Effector memory CD4-positive, alpha-beta T cell (primary cell): ENCODE measurements at regions not wholly inside any gene's neighbourhood (a gene's known extent, or its start where the extent isn't known, plus 50 kb on each side); places are given as distances from the start of the nearest gene placed in this dataset.
A peak's percentile ranks its signal among the peaks of the same experiment; 100 is the strongest.
"Not testable (repeated sequence)": the region's sequence is repeated elsewhere in the genome, so short reads cannot be mapped to it uniquely, and the experiment has no call there.

Source experiments
- DNase-seq, 3 donors: peaks; one replicate each; pipeline ENCODE4 v3.0.0-alpha.2; 2020
- H3K27ac ChIP-seq: 2 replicates; pipeline ENCODE4 v1.7.0; 2013; ENCODE audit warnings: mild to moderate bottlenecking, low read length, moderate library complexity; ENCODE audit not compliant: insufficient read depth, poor library complexity, severe bottlenecking
- H3K27me3 ChIP-seq: replicated peaks from 2 replicates; pipeline ENCODE4 v1.7.0; 2013; ENCODE audit warnings: mild to moderate bottlenecking, low read length; ENCODE audit not compliant: insufficient read depth, control insufficient read depth, poor library complexity, severe bottlenecking
- H3K36me3 ChIP-seq: 2 replicates; pipeline ENCODE4 v1.7.0; 2013; ENCODE audit warnings: mild to moderate bottlenecking, low read length, moderate library complexity; ENCODE audit not compliant: control insufficient read depth, insufficient read depth
- H3K4me1 ChIP-seq: 2 replicates; pipeline ENCODE4 v1.7.0; 2013; ENCODE audit warnings: low read length, mild to moderate bottlenecking; ENCODE audit not compliant: control insufficient read depth, insufficient read depth, poor library complexity, severe bottlenecking
- H3K4me3 ChIP-seq: 2 replicates; pipeline ENCODE4 v1.7.0; 2013; ENCODE audit warnings: low read length, low read depth, mild to moderate bottlenecking; ENCODE audit not compliant: insufficient read depth, poor library complexity, severe bottlenecking
- H3K9me3 ChIP-seq: 2 replicates; pipeline ENCODE4 v1.7.0; 2013; ENCODE audit warnings: mild to moderate bottlenecking, low read length, moderate library complexity; ENCODE audit not compliant: control insufficient read depth

DNA sequence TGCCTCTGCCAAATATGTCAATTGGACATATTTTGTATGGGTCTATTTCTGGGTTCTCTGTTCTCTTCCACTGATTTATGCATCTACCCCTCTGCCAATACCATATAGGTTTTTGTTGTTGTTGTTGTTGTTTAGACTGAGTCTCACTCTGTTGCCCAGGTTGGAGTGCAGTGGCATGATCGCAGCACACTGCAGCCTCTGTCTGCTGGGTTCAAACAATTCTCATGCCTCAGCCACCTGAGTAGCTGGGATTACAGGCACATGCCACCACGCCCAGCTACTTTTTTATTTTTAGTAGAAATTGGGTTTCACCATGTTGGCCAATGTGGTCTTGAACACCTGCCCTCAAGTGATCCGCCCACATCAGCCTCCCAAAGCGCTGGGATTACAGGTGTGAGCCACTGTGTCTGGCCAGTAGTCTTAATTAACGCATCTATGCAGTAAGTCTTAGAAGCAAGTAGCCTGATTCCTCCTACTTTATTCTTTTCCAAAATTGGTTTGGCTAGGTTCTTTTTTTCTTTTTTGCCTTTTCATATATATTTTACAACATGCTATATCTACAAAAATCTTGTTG is 103.5 kb downstream of the PRR15 start:
- not testable (repeated sequence) for H3K27ac ChIP-seq, H3K27me3 ChIP-seq, DNase-seq, H3K4me3 ChIP-seq, H3K9me3 ChIP-seq, H3K4me1 ChIP-seq, H3K36me3 ChIP-seq

DNA sequence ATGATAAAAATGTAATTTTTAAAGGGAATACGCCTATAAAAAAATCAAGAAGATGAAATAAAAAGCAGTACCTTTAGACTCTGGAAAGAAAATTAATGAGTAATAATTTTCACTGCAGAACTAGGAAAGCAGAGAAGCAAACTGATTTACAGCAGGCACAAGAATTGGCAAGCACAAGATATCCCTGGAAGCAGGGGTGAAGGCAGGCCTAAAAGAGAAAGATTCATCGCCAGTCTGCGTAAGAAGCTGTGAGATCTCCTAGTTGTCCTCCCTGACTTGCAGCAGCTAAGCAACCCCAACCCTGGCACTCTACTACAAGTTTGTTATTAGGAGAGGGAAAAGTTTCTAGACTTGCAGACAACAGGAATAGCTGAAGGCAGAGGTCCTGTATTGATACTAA is 107.7 kb downstream of the PRR15 start:
- not testable (repeated sequence) for H3K27me3 ChIP-seq, H3K27ac ChIP-seq, H3K9me3 ChIP-seq, H3K4me3 ChIP-seq, H3K36me3 ChIP-seq, DNase-seq, H3K4me1 ChIP-seq

DNA sequence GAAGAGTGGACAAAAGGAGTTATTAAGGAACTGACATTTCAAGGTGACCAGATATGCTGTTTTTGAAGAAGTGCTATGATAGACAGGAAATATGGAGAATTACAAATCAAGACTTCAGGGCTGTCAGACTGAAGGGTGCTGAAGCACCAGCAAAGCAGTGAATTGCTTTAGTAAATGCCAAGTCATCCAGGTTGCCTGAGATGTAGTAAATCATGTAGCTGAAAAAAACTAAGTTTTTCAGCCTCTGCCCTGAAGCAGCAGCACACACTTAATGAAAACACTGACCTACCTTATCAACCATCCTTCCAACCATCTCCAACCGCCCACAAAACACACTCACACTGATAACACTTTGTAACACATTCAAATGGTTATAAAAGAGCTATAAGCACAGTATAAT is 110.0 kb downstream of the PRR15 start:
- not testable (repeated sequence) for H3K27me3 ChIP-seq, H3K4me3 ChIP-seq, H3K9me3 ChIP-seq, H3K27ac ChIP-seq, DNase-seq, H3K36me3 ChIP-seq, H3K4me1 ChIP-seq

DNA sequence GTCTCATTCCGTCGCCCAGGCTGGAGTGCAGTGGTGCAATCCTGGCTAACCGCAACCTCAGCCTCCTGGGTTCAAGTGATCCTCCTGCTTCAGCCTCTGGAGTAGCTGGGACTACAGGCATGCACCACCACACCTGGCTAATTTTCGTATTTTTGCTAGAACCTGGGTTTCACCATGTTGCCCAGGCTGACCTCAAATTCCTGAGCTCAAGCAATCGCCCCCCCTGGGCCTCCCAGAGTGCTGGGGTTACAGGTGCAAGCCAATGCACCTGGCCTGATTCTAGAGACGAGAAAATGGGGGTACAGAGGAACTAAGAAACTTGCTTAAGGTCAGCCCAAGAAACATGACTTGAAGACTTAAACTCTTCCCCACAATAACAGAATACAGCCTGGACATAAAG is 111.0 kb downstream of the PRR15 start:
- not testable (repeated sequence) for H3K36me3 ChIP-seq, H3K27me3 ChIP-seq, H3K27ac ChIP-seq, H3K4me3 ChIP-seq, DNase-seq, H3K9me3 ChIP-seq, H3K4me1 ChIP-seq

DNA sequence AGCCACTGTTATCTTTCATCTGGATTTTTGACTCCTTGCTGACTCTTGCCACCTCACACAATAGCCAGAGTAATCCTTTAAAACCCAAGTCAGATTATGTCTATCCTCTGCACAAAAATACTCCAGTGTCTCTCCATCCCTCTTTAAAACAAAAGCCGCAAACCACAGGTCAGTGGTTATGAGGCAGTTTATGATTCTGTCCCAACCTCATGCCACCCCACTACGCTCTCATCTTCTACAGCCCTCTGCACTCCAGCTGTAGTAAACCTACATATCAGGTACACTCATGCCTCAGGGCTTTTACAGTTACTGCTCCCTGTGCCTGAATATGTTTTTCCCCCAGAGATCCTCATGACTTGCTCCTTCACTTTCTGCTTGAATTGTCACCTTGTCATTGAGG is 113.6 kb downstream of the PRR15 start:
- DNase-seq, result not testable (repeated sequence)

DNA sequence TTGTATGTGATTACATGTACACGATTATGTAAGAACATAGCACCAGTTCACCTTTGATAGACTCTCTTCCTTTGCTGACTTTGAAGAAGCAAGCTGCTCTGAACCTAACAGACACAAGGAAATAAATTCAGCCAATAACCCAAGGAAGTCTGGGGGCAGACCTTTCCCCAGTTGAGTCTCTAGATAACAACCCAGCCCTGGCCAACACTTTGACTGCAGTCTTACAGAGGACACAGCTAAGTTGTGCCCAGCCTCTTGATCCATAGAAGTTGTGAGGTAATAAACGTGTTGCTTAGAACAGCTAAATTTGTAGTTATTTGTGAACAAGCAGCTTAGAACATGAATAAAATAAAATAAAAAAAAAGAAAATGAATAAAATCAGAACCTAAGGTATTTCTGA is 116.3 kb downstream of the PRR15 start:
- not testable (repeated sequence) for H3K9me3 ChIP-seq, H3K4me3 ChIP-seq, DNase-seq, H3K36me3 ChIP-seq, H3K27ac ChIP-seq, H3K4me1 ChIP-seq, H3K27me3 ChIP-seq

More for the DNA sequence above, 113.6 kb downstream of the PRR15 start:
- not testable (repeated sequence) for H3K4me3 ChIP-seq, H3K27ac ChIP-seq, H3K4me1 ChIP-seq, H3K36me3 ChIP-seq, H3K27me3 ChIP-seq, H3K9me3 ChIP-seq

DNA sequence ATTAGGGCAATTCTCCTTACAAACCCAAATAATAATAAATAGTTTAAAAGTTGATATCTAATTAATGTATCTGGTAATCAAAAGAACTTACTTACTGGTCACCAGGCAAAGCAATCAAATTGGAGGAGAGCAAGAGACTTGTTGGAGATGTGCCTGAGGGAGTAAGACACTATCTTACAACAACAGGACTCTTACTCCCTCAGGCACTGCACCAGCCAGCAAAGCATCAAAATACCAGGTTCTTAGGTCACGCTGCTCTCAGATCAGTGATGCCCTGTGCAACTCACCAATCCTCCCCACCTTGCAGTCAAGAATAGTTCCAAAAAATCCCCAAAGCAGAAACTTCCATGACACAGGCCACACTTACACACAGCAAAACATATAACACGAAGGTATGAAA is 117.0 kb downstream of the PRR15 start:
- H3K4me3 ChIP-seq, H3K9me3 ChIP-seq, H3K36me3 ChIP-seq, DNase-seq, H3K27ac ChIP-seq, H3K4me1 ChIP-seq, H3K27me3 ChIP-seq: not testable (repeated sequence)

DNA sequence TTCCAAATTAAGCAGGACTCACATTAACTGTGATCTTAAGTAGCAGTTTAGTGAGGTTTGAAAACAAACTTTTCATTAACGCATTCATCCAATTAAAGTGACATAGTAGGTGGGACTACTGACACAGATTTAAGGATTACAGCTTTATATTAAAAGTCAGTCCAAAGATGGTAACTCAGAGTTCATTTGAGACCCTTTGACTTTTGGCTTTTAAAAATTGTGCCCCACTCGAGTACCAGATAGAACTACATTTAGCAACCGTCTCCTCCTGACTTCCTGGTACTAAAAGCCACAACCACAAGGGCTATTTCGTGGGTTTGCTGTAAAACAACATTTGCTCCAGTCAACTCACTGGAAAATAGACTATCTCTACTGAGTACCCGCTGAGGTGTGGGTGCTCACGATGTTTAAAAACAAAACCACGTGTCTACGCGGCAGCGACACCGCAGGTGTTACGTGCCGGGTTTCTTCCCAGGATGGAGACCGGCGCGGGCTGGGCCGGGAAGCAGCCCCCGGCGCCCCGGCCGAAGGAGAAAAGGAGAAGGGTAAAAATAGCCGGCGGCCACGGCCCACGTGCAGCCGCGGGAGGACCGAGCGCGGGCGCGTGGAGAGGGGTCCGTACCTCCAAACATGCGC is 120.6 kb downstream of the PRR15 start:
- H3K9me3 ChIP-seq, DNase-seq, H3K4me3 ChIP-seq, H3K27ac ChIP-seq, H3K27me3 ChIP-seq, H3K36me3 ChIP-seq, H3K4me1 ChIP-seq: not testable (repeated sequence)

DNA sequence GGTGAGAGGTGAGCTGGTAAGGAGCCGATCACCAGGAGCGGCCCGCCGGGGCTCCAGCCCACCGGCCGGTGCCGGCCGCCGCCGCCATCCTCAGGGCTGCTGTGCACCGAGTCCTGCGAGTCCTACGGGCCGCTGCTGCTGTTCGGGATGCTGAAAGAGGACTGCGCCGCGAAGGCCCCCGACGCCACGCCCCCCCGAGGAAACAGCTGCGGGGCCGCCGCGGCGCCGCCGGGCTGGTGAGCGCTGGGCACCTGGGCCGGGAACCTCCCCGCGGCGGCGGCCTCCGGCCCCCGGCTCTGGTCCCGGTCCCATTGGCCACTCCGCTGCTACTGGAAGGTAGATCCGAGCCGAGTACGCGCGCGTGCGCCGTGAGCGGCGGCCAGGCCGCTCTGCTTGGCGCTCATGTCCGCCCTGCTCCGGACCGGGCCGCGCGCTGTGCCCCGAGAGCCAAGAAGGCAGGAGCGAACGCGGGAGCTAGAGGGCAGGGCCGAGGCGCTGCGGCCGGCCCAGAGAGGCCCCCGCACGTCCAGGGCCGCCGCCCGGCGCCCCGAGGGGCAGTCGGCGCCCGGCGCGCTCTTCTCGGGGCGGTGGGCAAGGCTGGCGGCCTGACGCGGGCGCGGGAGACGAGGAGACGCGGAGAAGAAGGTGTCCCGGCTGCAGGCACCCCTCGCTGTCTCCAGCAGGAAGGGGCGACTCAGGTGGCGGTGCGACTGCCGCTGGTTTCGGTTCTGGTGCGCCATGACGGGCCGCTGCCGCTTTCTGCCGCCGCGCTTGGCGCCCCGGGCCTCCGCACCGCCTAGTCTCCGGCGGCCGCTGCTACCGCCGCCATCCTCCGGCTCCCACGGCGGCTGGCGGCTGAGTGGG is 121.3 kb upstream of the WIPF3 start:
- no peak overlapping the region for H3K27ac ChIP-seq
- H3K4me1 ChIP-seq, result no peaks in the 10 kb centered on the region
- H3K9me3 ChIP-seq, result no peaks in the 10 kb centered on the region
- no peaks in the 10 kb centered on the region for H3K27me3 ChIP-seq
- H3K36me3 ChIP-seq, result no peaks in the 10 kb centered on the region
- peak overlapping the region; percentile 46 for H3K4me3 ChIP-seq
- peak in 1 of 3 donors; percentile 2 for DNase-seq

DNA sequence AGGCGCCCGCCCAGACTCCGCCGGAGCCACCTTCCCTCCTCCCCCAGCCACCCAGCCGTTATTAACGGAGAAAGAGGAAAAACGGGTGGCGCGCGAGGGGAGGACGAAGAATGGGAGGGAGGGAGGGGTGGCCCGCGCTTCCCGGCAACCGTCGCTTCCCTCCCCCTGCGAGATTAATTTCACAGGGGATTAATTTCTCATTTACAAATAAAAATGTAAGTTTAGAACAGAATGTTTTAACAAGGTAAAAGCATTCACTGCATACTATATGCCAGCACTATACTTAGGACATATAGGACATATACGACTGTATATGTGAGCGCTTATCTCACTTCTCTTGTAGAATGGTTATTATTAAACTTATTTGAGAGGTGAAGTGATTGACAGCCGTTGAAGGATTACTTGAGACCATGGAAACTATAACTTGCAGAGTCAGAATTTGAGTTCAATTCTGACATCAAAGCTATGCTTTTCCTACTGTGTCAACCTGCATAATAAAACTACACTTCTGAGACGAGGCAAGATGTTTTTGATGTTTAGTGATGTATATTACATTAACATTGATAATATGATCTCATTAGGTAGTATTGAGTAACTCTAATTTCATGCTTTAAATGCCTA is 120.5 kb upstream of the WIPF3 start:
- H3K27ac ChIP-seq, H3K4me1 ChIP-seq, H3K27me3 ChIP-seq, H3K9me3 ChIP-seq, DNase-seq, H3K36me3 ChIP-seq: not testable (repeated sequence)
- peak overlapping the region; percentile 46 for H3K4me3 ChIP-seq
